CD4-positive, alpha-beta T cell treated with Interferon alpha-2 for 1 hour (primary cell): ENCODE measurements at regions not wholly inside any gene's neighbourhood (a gene's known extent, or its start where the extent isn't known, plus 50 kb on each side); places are given as distances from the start of the nearest gene placed in this dataset.

Source experiments
- DNase-seq, 2 donors: peaks; one replicate each; pipeline ENCODE4 v3.0.0-alpha.2; 2020 to 2022

DNA sequence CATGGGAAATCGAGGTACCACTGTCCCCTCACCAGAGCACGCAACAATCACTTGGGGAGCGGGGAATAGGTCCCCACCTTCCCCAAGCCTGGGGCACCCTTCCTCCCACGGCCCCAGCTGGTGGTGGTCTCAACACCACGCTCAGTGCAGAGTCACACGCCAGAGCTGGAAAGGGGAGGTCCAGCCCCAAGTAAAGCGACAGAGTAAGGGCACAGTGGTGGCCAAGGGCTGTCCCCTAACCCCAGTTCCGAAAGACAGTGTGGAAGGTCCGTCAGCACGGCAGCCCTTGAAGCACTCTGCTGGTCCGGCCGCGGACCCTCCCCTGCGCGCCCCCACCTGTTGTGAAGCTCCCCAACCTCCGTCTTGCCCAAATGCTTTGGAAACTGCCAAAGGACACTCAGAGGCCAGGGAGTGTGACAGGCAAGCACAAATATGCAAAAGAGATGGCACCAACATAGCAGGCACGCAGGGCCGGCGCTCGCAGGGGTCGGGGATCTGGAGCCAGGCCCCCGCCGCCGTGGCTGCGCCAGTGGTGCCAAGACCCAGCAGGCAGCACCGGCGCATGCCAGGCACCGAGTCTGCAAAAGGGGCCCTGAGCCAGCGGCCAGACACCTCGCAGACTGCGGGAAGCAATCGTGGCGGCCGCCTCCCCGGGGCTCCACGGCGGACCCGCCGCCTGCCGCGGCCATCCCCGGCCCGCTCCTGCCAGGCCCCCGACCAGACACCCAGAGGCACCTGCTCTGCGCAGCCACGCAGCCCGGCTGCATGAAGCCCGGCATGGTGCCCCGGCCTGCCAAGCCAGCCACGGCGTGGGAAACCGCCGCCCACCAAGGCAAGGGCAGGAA, 51.6 kb upstream of the SRRM3 start:
- DNase-seq = no peak
